ENCODE measurements at regions not wholly inside any gene's neighbourhood (a gene's known extent, or its start where the extent isn't known, plus 50 kb on each side); places are given as distances from the start of the nearest gene placed in this dataset.

DNA sequence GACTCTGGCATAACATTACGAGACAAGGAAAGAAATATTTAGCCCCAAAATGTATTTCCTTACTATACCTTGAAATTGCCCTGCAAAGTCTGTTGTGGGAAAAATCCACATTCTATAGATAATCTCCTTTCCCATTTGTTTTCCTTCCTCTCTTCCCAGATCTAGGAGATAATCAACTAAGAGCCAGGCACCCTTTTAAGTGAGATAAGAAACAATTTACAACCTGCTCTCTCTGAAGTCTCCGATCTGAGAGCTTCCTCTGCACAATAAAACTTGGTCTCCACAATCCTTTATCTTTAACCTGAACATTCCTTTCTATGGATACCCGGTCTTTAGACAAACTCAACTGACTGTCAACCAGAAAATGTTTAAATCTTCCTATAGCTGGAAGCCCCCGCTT, 1160.7 kb upstream of the NRXN1 start:
- no peak for DNase-seq (ENCODE audit: low read depth)
- Histone ChIP-seq H3K4me3 (ENCODE audit: low read depth, low read length) (no peak overlapping the region), H3K36me3 (ENCODE audit: control insufficient read depth, insufficient read depth, low read length) (no peaks in the 10 kb centered on the region), H3K27me3 (ENCODE audit: control insufficient read depth, insufficient read depth, low read length) (no peaks in the 10 kb centered on the region)
- TF ChIP-seq, protein P1, sequence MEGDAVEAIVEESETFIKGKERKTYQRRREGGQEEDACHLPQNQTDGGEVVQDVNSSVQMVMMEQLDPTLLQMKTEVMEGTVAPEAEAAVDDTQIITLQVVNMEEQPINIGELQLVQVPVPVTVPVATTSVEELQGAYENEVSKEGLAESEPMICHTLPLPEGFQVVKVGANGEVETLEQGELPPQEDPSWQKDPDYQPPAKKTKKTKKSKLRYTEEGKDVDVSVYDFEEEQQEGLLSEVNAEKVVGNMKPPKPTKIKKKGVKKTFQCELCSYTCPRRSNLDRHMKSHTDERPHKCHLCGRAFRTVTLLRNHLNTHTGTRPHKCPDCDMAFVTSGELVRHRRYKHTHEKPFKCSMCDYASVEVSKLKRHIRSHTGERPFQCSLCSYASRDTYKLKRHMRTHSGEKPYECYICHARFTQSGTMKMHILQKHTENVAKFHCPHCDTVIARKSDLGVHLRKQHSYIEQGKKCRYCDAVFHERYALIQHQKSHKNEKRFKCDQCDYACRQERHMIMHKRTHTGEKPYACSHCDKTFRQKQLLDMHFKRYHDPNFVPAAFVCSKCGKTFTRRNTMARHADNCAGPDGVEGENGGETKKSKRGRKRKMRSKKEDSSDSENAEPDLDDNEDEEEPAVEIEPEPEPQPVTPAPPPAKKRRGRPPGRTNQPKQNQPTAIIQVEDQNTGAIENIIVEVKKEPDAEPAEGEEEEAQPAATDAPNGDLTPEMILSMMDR (IDR thresholded peaks at IDR 0.05; ENCODE audit: insufficient read depth, low read length, poor library complexity, severe bottlenecking) = no peak

GRCh38 chr2:52181080-52181479, 1149.1 kb upstream of the NRXN1 start:
- no peaks in the 10 kb centered on the region for H3K27me3 ChIP-seq (ENCODE audit: control insufficient read depth, insufficient read depth, low read length)
- H3K4me3 ChIP-seq (ENCODE audit: low read depth, low read length) = no peak overlapping the region
- TF ChIP-seq, protein P1 (IDR thresholded peaks at IDR 0.05; ENCODE audit: insufficient read depth, low read length, poor library complexity, severe bottlenecking) = no peak
- no peak for DNase-seq (ENCODE audit: low read depth)
- H3K36me3 ChIP-seq (ENCODE audit: control insufficient read depth, insufficient read depth, low read length) = no peaks in the 10 kb centered on the region

DNA sequence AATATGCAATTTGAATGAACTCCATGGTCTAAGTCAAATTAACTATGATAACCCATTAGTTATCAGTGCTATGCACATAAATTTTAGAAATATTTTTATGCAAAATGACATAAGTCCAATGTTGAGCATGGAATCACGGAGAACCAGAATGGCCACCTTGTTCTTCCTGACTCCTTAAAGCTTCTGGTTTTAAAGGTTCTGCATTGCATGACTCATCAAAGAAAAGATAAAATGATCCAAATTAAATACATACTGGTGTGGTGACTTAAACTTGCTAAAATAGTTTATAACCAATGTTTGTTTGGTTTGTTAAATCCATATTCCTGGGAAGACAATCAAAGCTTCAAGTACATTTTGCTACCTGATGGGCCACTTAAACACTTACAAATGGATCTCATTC, 1146.9 kb upstream of the NRXN1 start:
- DNase-seq (ENCODE audit: low read depth) = no peak
- H3K4me3 ChIP-seq (ENCODE audit: low read depth, low read length) = no peak overlapping the region
- TF ChIP-seq, protein P1 (IDR thresholded peaks at IDR 0.05; ENCODE audit: insufficient read depth, low read length, poor library complexity, severe bottlenecking) = no peak
- no peaks in the 10 kb centered on the region for H3K36me3 ChIP-seq (ENCODE audit: control insufficient read depth, insufficient read depth, low read length)
- no peaks in the 10 kb centered on the region for H3K27me3 ChIP-seq (ENCODE audit: control insufficient read depth, insufficient read depth, low read length)

- Histone ChIP-seq H3K36me3 (ENCODE audit: control insufficient read depth, insufficient read depth, low read length) (no peaks in the 10 kb centered on the region), H3K4me3 (ENCODE audit: low read depth, low read length) (no peak overlapping the region), H3K27me3 (ENCODE audit: control insufficient read depth, insufficient read depth, low read length) (no peaks in the 10 kb centered on the region)
- no peak for DNase-seq (ENCODE audit: low read depth)
- TF ChIP-seq, protein P1 (IDR thresholded peaks at IDR 0.05; ENCODE audit: insufficient read depth, low read length, poor library complexity, severe bottlenecking) = no peak
Measured at GRCh38 chr2:52145005-52145404, 1113.1 kb upstream of the NRXN1 start.

- TF ChIP-seq, protein P1 (IDR thresholded peaks at IDR 0.05; ENCODE audit: insufficient read depth, low read length, poor library complexity, severe bottlenecking) = no peak
- H3K36me3 ChIP-seq (ENCODE audit: control insufficient read depth, insufficient read depth, low read length) = no peaks in the 10 kb centered on the region
- no peak overlapping the region for H3K4me3 ChIP-seq (ENCODE audit: low read depth, low read length)
- no peak for DNase-seq (ENCODE audit: low read depth)
- H3K27me3 ChIP-seq (ENCODE audit: control insufficient read depth, insufficient read depth, low read length) = no peaks in the 10 kb centered on the region
Measured at GRCh38 chr2:52144590-52144989, 1112.7 kb upstream of the NRXN1 start.

DNA sequence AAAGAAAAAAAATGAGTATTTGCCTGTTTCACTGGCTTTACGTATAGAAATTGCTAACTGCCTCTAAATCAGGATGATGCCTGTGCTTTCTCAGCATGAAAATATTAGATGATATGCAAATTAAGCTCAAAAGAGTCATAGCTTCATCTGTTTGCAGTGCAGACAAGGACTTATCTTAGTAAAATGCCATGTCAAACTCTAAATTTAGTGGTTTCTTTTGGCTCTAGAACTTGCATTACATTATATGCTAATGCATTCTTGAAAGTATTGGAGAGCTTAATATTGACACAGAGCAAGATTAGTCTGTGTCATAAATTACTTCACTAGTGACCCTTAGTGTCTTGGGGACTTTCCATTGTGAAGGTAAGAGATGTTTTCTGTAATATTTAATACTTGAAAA, 1109.1 kb upstream of the NRXN1 start:
- H3K36me3 ChIP-seq (ENCODE audit: control insufficient read depth, insufficient read depth, low read length) = no peaks in the 10 kb centered on the region
- TF ChIP-seq, protein P1 (IDR thresholded peaks at IDR 0.05; ENCODE audit: insufficient read depth, low read length, poor library complexity, severe bottlenecking) = no peak
- H3K4me3 ChIP-seq (ENCODE audit: low read depth, low read length) = no peak overlapping the region
- no peaks in the 10 kb centered on the region for H3K27me3 ChIP-seq (ENCODE audit: control insufficient read depth, insufficient read depth, low read length)
- DNase-seq (ENCODE audit: low read depth) = no peak
